DMS53 treated with DMSO at 0.1 percent for 48 hours (cell line): ENCODE measurements at regions not wholly inside any gene's neighbourhood (a gene's known extent, or its start where the extent isn't known, plus 50 kb on each side); places are given as distances from the start of the nearest gene placed in this dataset.
"Not testable (repeated sequence)": the region's sequence is repeated elsewhere in the genome, so short reads cannot be mapped to it uniquely, and the experiment has no call there.

Source experiments
- DNase-seq: peaks from one replicate; lab custom pipeline; 2025; ENCODE audit not compliant: unreplicated experiment; lab: John Stamatoyannopoulos, UW

DNA sequence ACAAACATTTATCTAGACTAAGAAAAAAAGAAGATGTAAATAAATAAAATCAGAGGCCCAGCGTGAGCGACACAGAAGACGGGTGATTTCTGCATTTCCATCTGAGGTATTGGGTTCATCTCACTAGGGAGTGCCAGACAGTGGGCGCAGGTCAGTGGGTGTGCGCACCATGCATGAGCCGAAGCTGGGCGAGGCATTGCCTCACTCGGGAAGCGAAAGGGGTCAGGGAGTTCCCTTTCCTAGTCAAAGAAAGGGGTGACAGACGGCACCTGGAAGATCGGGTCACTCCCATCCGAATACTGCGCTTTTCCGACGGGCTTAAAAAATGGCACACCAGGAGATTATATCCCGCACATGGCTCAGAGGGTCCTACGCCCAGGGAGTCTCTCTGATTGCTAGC lies 79.5 kb upstream of the ABCD2 start:
- not testable (repeated sequence) for DNase-seq

DNA sequence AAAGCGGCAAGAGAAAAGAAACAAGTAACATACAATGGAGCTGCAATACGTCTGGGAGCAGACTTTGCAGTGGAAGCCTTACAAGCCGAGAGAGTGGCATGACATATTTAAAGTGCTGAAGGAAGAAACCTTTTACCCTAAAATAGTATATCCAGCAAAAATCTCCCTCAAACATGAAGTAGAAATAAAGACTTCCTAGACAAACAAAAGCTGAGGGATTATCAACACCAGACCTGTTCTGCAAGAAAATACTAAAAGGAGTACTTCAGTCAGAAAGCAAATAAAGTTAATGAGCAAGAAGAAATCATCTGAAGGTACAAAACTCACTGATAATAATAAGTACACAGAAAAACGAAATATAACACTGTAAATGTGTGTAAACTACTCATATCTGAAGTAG lies 77.5 kb upstream of the ABCD2 start:
- DNase-seq: peak; percentile 8

DNA sequence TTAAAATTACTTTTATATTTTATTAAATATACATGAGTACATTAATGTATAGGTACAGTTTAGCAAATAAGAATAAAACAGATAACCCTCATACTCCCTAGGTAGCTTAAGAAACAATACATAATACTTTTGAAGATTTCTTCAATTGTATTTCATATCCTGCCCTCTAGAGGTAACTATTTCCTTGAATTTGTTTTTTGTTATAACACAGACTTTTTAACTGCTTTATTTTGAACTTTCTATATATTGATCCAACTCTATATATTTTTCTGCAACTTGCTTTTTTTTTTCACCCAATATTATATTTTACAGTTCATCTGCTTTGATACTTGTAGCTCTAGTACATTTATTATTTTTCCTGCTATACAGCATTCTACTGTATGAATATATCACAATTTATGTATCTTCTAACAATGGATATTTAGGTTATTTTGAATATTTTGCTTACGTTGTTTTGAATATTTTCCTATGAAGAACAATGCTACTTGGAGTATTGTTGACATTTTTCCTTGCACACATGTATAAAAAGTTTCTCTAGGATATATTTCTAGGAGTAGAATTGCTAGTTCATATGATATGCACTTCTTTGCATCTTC lies 72.8 kb upstream of the ABCD2 start:
- peak; percentile 38 for DNase-seq

DNA sequence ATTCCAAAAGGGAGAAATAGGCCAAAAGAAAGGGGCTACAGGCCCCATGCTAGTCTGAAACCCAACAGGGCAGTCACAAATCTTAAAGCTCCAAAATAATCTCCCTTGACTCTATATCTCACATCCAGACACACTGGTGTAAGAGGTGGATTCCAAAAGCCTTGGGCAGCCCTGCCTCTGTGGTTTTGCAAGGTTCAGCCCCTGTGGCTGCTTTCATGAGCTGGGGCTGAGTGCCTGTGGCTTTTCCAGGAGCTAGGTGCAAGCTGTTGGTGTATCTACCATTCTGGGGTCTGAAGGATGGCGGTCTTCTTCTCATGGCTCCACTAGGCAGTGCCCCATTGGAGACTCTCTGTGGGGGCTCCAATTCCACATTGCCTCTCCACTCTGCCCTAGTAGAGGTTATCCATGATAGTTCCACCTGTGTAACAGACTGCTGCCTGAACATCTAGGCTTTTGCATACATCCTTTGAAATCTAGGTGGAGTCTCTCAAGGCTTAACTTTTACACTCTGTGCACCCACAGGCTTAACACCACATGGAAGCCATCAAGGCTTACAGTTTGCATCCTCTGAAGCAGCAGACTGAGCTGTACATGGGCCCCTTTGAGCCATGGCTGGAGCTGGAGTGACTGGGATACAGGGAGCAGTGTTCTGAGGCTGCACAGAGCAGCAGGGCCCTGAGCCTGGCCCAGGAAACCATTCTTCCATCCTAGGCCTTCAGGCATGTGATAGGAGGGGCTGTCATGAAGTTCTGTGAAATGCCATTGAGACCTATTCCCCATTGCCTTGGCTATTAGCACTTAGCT lies 66.5 kb upstream of the ABCD2 start:
- DNase-seq: no peak

DNA sequence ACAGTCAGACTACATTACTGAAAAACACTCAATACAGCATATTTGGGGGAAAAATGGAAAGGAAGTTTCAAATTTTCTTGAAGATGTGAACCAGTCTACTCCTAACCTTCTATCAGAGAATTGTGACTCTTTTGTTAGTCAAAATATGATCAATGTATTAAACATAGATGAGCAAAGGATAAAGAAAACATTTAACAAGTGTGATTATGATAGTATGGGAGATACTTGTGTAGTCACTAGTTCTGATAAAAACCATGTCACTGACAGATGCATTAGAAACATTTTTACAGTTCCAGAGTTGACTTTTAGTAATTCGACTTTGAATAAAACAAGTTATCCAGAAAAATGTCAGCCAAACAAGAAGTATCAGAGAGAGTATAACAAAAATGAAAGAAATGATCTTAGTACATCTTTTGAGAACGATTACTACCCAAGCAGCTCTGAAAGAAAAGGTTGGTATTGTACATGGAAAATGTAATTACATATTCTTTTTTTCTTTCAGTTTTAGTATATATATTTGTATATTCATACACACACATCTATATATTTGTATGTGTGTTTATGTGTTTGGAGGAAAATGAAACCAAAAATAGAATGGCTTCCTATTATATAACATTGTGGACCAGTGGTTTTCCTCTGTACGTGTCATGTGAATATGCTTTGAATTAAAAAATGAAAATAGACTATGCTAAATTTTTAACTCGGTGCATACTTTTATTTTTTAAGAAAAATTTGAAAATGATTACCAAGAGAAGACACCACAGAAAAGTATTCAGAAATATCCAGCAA lies 63.3 kb upstream of the ABCD2 start:
- DNase-seq: no peak

DNA sequence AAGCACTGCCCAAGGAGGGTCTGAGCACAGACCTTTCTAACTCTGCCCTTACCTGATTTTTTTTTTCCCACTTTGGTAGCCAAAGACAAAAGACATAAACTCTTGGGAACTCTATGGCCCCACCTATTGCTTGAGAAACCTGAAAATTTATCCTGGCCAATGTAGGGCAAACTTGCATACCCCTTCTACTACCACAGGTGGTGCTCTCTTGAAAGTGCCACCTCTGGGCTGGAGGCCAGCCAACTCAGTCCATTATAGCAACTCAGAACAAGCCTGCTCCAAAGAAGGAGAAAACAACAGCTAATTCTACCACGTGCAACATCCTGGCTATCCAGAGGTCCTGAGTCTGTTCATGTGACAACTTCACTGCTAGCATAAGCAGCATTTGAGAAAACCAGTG lies 55.7 kb upstream of the ABCD2 start:
- DNase-seq: no peak

DNA sequence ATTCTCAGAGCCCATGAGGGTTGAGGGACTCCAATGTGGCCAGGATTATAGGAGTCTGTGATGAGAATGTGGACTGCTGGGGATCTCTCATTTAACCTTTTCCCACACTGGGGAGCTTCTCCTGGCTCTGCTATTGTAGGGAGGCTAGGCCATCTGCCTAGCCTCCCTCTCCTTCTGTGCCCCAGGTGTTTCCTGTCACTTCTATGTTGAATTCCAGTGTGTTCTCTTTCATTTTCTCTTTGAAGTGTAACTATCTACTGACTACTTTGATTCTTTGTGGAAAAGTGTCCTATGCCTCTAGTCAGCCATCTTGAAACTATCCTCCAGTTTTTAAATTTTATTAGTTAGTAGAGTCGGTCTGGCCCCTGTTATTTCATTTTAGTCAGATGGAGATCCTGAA lies 53.4 kb upstream of the ABCD2 start:
- no peak for DNase-seq

DNA sequence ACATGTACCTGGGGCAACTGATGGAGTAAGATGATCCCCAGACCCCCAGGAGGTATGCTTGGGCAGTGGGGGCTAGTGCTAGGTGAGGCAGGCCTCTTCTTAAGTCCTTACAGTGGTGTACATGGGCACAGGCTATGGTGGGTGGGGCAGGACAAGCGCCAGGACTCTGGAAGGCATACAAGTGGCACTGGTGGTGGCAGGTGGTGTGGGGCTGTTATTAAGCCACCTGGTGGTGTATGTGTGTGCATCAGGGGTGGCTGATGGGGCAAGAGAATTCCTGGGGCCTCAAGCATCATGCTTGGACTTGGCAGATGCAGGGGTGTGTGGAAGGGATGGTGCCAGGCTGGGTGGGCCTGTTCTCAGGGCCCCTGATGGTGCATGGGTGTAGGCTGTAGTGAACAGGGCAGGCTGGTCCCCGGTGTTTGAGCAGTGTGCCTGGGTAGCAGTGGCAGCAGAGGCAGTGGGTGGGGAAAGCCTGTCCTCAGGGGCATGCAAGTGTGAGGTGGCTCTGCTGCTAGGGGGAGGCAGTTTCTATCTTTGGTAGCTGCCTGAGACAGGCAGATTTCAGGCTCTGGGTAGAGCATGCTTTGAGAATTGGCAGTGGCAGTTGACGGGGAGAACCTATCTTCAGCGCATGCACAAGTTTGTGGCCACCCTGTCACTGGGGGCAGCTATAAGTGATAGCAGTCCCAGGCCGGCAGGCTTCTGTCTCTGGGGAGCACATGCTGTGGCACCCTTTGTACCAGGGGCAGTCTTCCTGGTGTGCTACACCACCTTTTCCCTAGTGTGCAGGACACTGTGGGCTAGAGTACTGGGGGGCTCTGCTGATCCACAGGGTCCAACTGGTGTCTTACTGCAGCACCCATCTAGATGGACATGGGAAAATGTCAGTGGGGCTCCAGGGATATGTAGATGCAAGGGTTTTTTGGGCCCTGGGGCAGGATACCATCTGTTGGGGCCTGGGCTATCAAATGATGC lies 52.6 kb upstream of the ABCD2 start:
- DNase-seq: no peak

DNA sequence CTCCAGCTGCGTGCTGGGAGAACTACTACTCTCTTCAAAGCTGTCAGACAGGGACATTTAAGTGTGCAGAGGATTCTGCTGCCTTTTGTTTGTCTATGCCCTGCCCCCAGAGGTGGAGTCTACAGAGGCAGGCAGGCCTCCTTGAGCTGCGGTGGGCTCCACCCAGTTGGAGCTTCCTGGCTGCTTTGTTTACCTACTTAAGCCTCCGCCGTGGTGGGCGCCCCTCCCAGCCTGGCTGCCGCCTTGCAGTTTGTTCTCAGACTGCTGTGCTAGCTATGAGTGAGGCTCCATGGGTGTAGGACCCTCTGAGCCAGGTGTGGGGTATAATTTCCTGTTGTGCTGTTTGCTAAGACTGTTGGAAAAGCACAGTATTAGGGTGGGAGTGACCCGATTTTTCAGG lies 49.9 kb upstream of the ABCD2 start:
- not testable (repeated sequence) for DNase-seq
